Activated B cell treated with CpG ODN at 0.5 μM for 24 hours (primary cell): ENCODE measurements at regions not wholly inside any gene's neighbourhood (a gene's known extent, or its start where the extent isn't known, plus 50 kb on each side); places are given as distances from the start of the nearest gene placed in this dataset.
"Not testable (repeated sequence)": the region's sequence is repeated elsewhere in the genome, so short reads cannot be mapped to it uniquely, and the experiment has no call there.

Source experiments
- ATAC-seq: fragments of 200-7000 bp; cut with Tn5 transposase; one replicate; pipeline ENCODE4 v1.10.0; 2021; ENCODE audit warnings: low read depth, mild to moderate bottlenecking, moderate library complexity
- CTCF ChIA-PET: fragments of 350-600 bp; sonication (Branson Sonifier 250); formaldehyde crosslinking; loops from one replicate; lab custom pipeline; 2021; ENCODE audit warnings: antibody characterized with exemption; lab: Charles Lee
- POLR2A ChIA-PET: fragments of 350-600 bp; sonication (Branson Sonifier 250); formaldehyde crosslinking; loops from one replicate; lab custom pipeline; 2021; ENCODE audit warnings: antibody characterized with exemption; lab: Charles Lee
- DNase-seq: peaks from one replicate; pipeline ENCODE4 v3.0.0; 2022
- H3K27ac Mint-ChIP-seq: one replicate; pipeline ENCODE4 v1.8.0; 2020; ENCODE audit warnings: mixed read lengths
- H3K27me3 Mint-ChIP-seq: one replicate; pipeline ENCODE4 v1.8.0; 2021; ENCODE audit warnings: mixed read lengths
- H3K36me3 Mint-ChIP-seq: one replicate; pipeline ENCODE4 v1.8.0; 2021; ENCODE audit warnings: low read depth, mixed read lengths
- H3K4me1 Mint-ChIP-seq: one replicate; pipeline ENCODE4 v1.8.0; 2021; ENCODE audit warnings: mixed read lengths
- H3K4me3 Mint-ChIP-seq: one replicate; pipeline ENCODE4 v1.8.0; 2020; ENCODE audit warnings: mild to moderate bottlenecking, mixed read lengths
- H3K9me3 Mint-ChIP-seq: one replicate; pipeline ENCODE4 v1.8.0; 2020; ENCODE audit warnings: mixed read lengths
- CTCF ChIP-seq: fragments of 200-600 bp; IDR thresholded peaks from one replicate; pipeline ENCODE4 v1.8.0; 2022; ENCODE audit warnings: antibody characterized with exemption, mild to moderate bottlenecking
- intact Hi-C: fragments of 100-400 bp; cut with micrococcal nuclease; formaldehyde crosslinking; loops from one replicate; pipeline ENCODE4 v1.15.1; 2024

- intact Hi-C loops, result no loop called here
- H3K9me3 Mint-ChIP-seq, result no peaks in the 10 kb centered on the region
- no peaks in the 10 kb centered on the region for H3K36me3 Mint-ChIP-seq
- no peaks in the 10 kb centered on the region for H3K27me3 Mint-ChIP-seq
- H3K4me3 Mint-ChIP-seq, result no peak overlapping the region
- ATAC-seq (no peak), DNase-seq (no peak)
- ChIA-PET CTCF (no interaction called here), POLR2A (no interaction called here)
- H3K27ac Mint-ChIP-seq, result no peak overlapping the region
- peaks cover 2% of the 10 kb centered on the region for H3K4me1 Mint-ChIP-seq
- no peak for TF ChIP-seq CTCF
Observed at GRCh38 chr4:102405821-102406401, 60.6 kb upstream of the SLC39A8 start.

GRCh38 chr4:102410884-102411283, 65.6 kb upstream of the SLC39A8 start:
- ATAC-seq, H3K9me3 Mint-ChIP-seq, H3K4me1 Mint-ChIP-seq, DNase-seq, H3K27ac Mint-ChIP-seq, H3K4me3 Mint-ChIP-seq, POLR2A ChIA-PET, H3K36me3 Mint-ChIP-seq, intact Hi-C loops, CTCF ChIA-PET, H3K27me3 Mint-ChIP-seq: not testable (repeated sequence)

GRCh38 chr4:102411408-102411807, 66.1 kb upstream of the SLC39A8 start:
- POLR2A ChIA-PET, result no interaction called here
- TF ChIP-seq CTCF, result no peak
- no peak for DNase-seq
- no peaks in the 10 kb centered on the region for H3K4me1 Mint-ChIP-seq
- intact Hi-C loops, result no loop called here
- no peaks in the 10 kb centered on the region for H3K9me3 Mint-ChIP-seq
- no peak for ATAC-seq
- H3K27ac Mint-ChIP-seq, result no peak overlapping the region
- H3K36me3 Mint-ChIP-seq, result no peaks in the 10 kb centered on the region
- no peaks in the 10 kb centered on the region for H3K27me3 Mint-ChIP-seq
- CTCF ChIA-PET, result no interaction called here
- no peak overlapping the region for H3K4me3 Mint-ChIP-seq

GRCh38 chr4:102416765-102417164, 71.5 kb upstream of the SLC39A8 start:
- no peak for TF ChIP-seq CTCF
- CTCF ChIA-PET, result no interaction called here
- intact Hi-C loops, result no loop called here

GRCh38 chr4:102420563-102421398, 75.5 kb upstream of the SLC39A8 start:
- no peaks in the 10 kb centered on the region for H3K27me3 Mint-ChIP-seq

More at GRCh38 chr4:102416765-102417164, 71.5 kb upstream of the SLC39A8 start:
- H3K4me1 Mint-ChIP-seq, result no peaks in the 10 kb centered on the region
- no peaks in the 10 kb centered on the region for H3K36me3 Mint-ChIP-seq
- no peak overlapping the region for H3K27ac Mint-ChIP-seq
- no peaks in the 10 kb centered on the region for H3K9me3 Mint-ChIP-seq
- POLR2A ChIA-PET, result no interaction called here
- no peak overlapping the region for H3K4me3 Mint-ChIP-seq
- DNase-seq, result no peak
- no peak for ATAC-seq
- H3K27me3 Mint-ChIP-seq, result no peaks in the 10 kb centered on the region

More at GRCh38 chr4:102420563-102421398, 75.5 kb upstream of the SLC39A8 start:
- intact Hi-C loops, result no loop called here
- DNase-seq (no peak), ATAC-seq (no peak)
- no peak overlapping the region for H3K27ac Mint-ChIP-seq
- CTCF ChIA-PET, result interaction anchor here (0.7 kb wide), 1 partner anchor 130 kb away, joined by 3 read pairs; no protein-coding TSS in a partner anchor
- no peak overlapping the region for H3K4me3 Mint-ChIP-seq
- POLR2A ChIA-PET, result no interaction called here
- H3K9me3 Mint-ChIP-seq, result no peaks in the 10 kb centered on the region
- no peaks in the 10 kb centered on the region for H3K36me3 Mint-ChIP-seq
- no peak for TF ChIP-seq CTCF
- no peaks in the 10 kb centered on the region for H3K4me1 Mint-ChIP-seq
